ENCODE measurements at regions not wholly inside any gene's neighbourhood (a gene's known extent, or its start where the extent isn't known, plus 50 kb on each side); places are given as distances from the start of the nearest gene placed in this dataset.

GRCh38 chr10:133011882-133012281 lies 69.5 kb upstream of the CFAP46 start:
- no peak for TF ChIP-seq EZH2 (IDR thresholded peaks at IDR 0.05)
- TF ChIP-seq POLR2AphosphoS5 (IDR thresholded peaks at IDR 0.05; ENCODE audit: borderline replicate concordance, low read depth, low read length) = no peak

Measured in SK-N-MC (cell line).